ENCODE measurements at regions not wholly inside any gene's neighbourhood (a gene's known extent, or its start where the extent isn't known, plus 50 kb on each side); places are given as distances from the start of the nearest gene placed in this dataset.
"Not testable (repeated sequence)": the region's sequence is repeated elsewhere in the genome, so short reads cannot be mapped to it uniquely, and the experiment has no call there.

DNA sequence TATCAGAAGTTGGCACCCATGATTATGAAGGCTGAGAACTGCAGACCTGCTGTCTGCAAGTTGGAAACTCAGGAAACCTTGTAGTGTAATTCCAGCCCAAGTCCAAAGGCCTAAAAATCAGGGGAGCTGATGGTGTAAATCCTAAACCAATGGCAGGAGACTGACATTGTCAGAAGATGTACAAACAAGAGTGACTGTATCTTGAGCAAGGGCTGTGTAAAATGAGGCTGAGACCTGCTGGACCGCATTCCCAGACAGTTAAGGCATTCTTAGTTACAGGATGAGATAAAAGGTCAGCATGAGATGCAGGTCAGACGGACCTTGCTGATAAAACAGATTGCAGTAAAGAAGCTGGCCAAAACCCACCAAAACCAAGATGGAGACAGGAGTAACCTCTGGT, 147.7 kb downstream of the COG6 start:
- no peak for DNase-seq

GRCh38 chr13:39803851-39804250, 148.4 kb downstream of the COG6 start:
- no peak for DNase-seq

- DNase-seq: no peak
Observed at GRCh38 chr13:39804332-39805210, 149.1 kb downstream of the COG6 start.

GRCh38 chr13:39809466-39809865, 154.0 kb downstream of the COG6 start:
- DNase-seq: no peak

DNA sequence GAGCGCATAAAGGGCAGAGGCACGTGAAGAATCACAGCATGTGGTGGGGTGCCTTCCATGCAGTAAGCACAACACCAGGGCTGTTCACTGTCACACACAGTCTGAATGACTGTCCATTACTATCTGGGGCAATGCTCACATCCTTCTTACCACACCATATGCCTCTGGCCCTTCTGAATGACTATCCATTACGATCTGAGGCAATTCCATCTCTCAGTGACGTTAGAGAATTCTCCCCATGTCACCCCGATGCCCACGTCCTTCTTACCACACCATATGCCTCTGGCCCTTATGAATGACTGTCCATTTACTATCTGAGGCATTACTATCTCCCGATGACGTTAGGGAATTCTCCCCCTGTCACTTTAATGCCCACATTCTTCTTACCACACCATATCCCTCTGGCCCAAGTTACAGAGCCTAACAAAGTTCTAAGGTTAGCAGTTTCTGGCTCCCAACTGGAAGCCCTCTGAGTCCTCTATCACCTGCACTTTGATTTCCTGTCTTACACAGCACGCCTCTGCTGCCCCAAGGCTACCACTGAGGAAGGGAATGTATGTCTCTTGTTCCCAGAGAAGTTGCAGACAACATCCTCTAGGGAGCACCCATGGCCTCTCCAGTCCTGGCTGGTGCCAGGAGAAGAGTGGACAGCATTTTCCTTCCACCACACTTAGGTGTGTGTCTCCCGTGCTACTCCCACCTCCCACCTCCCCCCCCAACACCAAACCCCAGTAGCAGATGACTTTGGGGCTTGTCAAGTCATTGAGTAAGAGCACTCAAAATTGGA, 154.8 kb downstream of the COG6 start:
- no peak for DNase-seq

DNA sequence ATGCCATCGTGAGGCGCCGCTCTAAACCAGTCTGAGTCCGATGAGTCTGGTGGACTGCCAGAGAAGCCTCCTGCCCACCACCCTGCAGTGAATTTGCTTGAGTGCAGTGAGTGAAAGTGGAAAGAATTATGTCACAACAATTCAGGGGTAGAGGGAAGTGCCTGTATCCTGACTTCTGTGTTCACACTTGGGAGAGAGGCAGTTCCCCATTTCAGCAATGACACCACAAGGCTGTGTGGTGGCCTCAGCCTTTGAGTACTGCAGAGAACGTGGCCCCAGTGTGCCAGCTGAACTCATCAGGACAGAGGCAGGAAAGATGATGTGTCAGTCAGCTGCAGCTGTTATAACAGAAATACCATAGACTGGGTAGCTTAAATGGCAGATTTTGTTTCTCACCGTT, 155.6 kb downstream of the COG6 start:
- no peak for DNase-seq

- DNase-seq: no peak
Observed at GRCh38 chr13:39811696-39812095, 156.2 kb downstream of the COG6 start.

DNA sequence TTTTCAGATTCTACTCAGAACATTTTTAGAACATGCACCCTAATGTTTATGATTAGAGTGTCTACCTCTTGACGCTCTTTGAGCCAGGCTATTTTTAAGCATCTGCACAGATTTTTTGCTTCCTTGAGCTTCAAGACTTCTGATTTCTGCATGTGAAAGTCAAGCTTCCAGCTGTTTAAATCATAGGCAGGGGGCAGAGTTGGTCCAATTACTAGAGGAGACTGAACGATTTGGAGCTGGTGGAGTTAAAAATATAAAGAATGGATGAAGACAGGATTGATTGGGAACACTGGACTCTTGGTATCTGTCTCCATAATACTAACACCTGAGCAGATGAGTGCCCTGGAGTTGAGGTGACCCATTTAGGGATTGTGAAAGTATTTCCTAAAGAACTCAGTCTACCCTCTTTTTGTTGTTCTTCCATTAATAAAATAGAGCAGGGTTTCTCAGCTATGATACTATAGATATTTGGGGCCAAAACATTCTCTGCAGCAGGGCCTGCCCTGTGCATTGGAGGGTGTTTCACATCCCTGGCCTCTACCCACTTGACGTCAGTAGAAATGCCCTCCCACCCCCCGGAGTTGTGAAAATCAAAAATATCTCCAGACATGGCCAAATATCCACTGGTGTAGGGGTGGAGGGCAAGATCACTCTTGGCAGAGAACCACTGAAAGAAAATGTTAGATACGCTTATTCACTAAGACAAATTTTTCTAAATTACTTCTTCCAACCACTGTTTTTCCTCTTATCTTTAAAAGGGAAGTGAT, 160.1 kb downstream of the COG6 start:
- no peak for DNase-seq

GRCh38 chr13:39816936-39817335, 161.5 kb downstream of the COG6 start:
- DNase-seq: no peak

DNA sequence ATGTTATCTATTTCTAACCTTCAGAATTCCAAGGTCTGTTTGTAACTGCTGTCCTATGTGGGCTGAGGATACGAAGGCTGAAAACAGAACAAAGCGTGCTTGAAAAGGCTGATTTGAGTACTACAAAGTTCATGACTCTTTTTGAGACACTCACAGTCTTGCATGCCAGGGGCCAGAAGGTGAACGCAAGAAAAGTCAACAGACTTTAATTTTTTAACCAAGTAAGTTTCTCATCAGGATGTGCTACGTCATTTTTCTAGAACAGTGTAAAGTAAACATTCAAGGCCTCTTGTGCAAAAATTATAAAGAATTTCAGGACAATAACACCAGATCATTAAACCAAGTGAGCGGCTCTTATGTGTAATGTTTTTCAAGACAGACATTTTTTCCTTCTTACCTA, 163.5 kb downstream of the COG6 start:
- DNase-seq: no peak

- no peak for DNase-seq
Observed at GRCh38 chr13:39820606-39821005, 165.1 kb downstream of the COG6 start.

DNA sequence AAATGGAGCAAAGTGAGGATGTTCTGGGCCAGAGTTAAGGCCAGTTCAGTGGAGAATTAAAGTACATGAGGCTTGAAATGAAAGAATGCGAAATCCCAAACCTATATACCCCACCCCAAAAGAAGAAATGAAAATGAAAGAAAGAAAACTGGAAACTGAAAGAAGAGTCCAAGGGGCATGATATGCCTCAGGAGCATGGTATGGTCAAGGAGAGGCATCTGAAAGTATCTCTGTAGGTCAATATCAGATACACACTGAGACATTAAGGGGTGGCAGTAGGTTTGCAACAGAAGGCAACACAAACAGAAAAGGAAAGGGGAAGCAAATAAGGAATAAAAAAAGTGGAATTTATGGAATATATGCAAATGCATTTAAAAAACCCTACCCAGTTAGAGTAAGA, 166.5 kb downstream of the COG6 start:
- no peak for DNase-seq

DNA sequence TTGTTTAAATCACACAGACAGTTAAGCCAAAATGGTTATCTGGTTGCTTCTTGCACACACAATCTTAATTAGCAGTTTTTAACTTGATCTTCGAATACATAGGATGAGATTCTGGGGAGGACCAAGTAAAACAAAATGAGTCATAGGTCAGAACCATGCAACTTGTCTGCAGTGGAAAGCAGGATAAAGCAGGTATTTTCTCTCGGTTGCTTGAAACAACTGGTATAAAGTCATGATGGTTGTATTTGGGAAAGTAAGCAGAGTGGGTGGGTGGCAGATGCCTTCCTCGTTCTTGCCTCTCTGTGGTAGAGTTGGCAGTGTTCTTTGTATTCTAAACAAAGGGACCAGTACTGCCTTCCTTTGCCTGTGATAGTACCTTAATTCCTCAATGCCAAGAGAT, 167.0 kb downstream of the COG6 start:
- DNase-seq: no peak

DNA sequence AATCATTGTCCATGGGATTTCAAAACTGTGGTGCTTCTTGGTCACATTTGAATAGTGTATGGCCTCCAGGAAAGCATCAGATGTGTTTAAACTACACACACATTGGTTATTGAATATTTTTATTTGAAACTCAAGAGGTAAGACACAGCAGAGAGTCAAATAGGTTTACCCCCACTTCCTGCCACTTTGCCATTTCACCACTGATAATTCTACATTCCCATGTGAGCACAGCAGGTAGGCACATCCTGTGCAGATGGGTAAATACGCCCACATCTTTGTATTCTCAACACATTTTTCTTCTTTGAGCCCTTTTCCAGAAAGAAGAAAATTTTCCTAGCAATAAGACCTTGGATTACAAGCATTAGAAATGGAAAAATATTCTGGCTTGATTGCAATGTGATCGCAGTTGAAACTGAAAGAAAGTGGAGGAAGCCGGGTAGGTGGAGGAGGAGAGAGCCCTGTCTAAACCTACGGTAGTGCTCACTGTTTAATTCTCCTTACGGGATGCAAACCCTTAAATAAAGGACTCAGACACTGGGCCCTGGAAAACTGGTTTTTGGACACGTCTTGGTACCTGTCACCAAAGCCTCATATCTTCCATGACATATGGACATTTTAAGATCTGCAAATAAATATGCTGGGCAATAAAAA, 167.7 kb downstream of the COG6 start:
- no peak for DNase-seq

DNA sequence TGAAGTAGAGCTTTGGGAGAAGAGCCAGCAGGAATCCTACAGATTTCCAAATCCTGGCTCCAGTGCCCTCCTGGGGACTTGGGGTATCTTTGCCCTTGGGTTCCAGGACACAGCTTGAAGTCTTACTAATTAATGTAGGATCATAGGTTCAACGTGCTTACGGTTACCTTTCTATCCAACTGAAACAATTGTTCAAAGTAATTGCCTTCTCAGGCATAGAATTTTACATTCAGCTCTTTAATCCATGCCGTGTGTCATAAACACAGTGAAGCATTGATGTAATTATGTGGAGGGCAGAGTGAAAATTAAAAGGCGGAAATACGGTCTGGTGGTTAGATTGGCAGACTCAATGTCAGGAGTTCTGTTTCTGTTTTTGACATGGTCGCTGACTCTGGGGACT, 170.4 kb downstream of the COG6 start:
- DNase-seq: no peak

DNA sequence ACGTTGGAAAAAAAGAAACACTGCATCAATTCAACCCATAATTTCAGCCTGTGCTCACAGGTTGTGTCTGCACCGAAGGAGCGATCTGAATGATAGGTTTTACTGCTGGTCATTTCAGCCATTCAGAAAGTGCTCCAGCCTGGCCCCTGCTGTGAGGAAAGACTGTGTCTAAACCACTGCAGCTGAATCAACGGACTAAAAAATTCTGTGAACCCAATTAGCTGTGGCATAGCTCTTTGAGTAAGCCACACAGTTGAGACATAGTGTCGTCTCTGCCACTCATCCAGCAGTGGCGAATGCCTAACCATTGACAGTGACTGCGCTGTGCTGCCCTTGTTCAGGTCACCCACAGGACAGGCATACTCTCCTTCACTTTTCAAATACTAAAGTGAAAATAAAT, 179.8 kb downstream of the COG6 start:
- no peak for DNase-seq

- DNase-seq: no peak
Observed at GRCh38 chr13:39836038-39836437, 180.6 kb downstream of the COG6 start.

- not testable (repeated sequence) for DNase-seq
Observed at GRCh38 chr13:39837866-39838265, 182.4 kb downstream of the COG6 start.

DNA sequence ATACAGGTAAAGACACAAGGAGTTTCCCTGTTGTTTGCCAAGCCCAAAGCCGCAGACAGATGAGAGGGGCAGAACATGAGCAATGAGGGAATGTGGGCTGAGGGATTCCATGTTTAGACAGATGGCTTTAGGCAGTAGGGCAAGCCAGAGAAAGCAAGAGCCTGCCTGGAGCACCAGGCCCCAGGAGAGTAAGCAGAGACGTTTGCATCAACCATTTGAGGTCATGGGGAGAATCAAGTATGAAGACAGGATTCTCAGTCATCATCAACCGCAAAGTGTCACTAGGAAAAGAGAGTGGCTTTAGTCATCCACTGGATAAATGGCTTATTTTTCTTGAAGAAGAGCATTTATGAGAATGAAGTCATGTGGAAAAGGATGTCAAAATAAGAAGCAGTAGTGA, 184.7 kb downstream of the COG6 start:
- DNase-seq: no peak

DNA sequence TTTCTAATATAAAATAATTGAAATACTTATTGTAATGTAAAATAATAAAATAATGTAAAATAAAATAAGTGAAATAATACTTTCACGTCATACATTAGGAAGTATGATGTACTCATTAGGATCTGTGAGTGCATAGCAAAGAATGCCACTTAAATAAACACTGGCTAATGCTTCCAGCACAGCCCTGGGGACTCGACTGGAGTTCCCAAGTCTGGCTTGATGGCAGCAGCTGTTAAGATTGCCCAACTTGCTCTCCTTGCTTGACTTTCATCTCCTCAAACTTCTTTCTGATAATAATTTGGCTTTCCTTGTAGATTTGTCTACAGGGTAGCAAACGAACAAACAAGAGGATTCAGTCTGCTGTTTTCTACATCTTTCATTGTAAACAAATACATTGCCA, 191.9 kb downstream of the COG6 start:
- DNase-seq: no peak

- no peak for DNase-seq
Observed at GRCh38 chr13:39855236-39855635, 199.8 kb downstream of the COG6 start.

GRCh38 chr13:39856714-39857113, 201.3 kb downstream of the COG6 start:
- no peak for DNase-seq

GRCh38 chr13:39858794-39859193, 203.3 kb downstream of the COG6 start:
- no peak for DNase-seq
